ENCODE measurements at regions not wholly inside any gene's neighbourhood (a gene's known extent, or its start where the extent isn't known, plus 50 kb on each side); places are given as distances from the start of the nearest gene placed in this dataset.

- no peak for TF ChIP-seq CTCF (conservative IDR thresholded peaks at IDR 0.05; ENCODE audit: low read length)
- TF ChIP-seq EZH2phosphoT487 (IDR thresholded peaks at IDR 0.05; ENCODE audit: borderline replicate concordance, low read depth, low read length): no peak
Observed at GRCh38 chr5:8924054-8924793, 621.7 kb downstream of the SEMA5A start.
